IMR-90 (cell line): ENCODE measurements at regions not wholly inside any gene's neighbourhood (a gene's known extent, or its start where the extent isn't known, plus 50 kb on each side); places are given as distances from the start of the nearest gene placed in this dataset.

Experiments
- ATAC-seq: fragments of 200-7000 bp; cut with Tn5 transposase; 2 replicates; pipeline ENCODE4 v1.9.1; 2020; ENCODE audit warnings: low read depth, mild to moderate bottlenecking, moderate library complexity
- BruUV-seq: library from RNA; stranded (reverse); fragments of 400-500 nt; replicated peaks from 2 replicates; lab custom pipeline; 2021; lab: Mats Ljungman, UMichigan
- CTCF ChIA-PET: fragments of 300-600 bp; formaldehyde crosslinking; extraction: SDS; loops from one replicate; lab custom pipeline; 2021; ENCODE audit warnings: antibody characterized with exemption; lab: Yijun Ruan, JAX
- POLR2A ChIA-PET: fragments of 300-600 bp; sonication (Branson Sonifier 250); formaldehyde crosslinking; loops from one replicate; lab custom pipeline; 2022; ENCODE audit warnings: antibody characterized with exemption; ENCODE audit not compliant: unreplicated experiment; lab: Charles Lee
- DNase-seq: peaks from one replicate; pipeline ENCODE4 v3.0.0; 2013
- H2AFZ ChIP-seq: replicated peaks from 2 replicates; pipeline ENCODE3; 2013; ENCODE audit warnings: low read length, mild to moderate bottlenecking; ENCODE audit not compliant: poor library complexity
- H2AK5ac ChIP-seq: 2 replicates; pipeline ENCODE4 v1.6.1; 2013; ENCODE audit warnings: low read depth, low read length, inconsistent platforms
- H2AK9ac ChIP-seq: replicated peaks from 2 replicates; pipeline ENCODE3; 2013; ENCODE audit warnings: mild to moderate bottlenecking, low read depth, low read length, moderate library complexity; ENCODE audit not compliant: poor library complexity
- H2BK120ac ChIP-seq: 2 replicates; pipeline ENCODE4 v1.6.1; 2013; ENCODE audit warnings: low read depth, low read length, inconsistent platforms
- H2BK15ac ChIP-seq: 3 replicates; pipeline ENCODE4 v1.6.1; 2013; ENCODE audit warnings: low read depth, low read length, inconsistent platforms
- H2BK20ac ChIP-seq: 2 replicates; pipeline ENCODE4 v1.6.1; 2013; ENCODE audit warnings: low read depth, mild to moderate bottlenecking, inconsistent platforms, low read length, moderate library complexity
- H2BK5ac ChIP-seq: 2 replicates; pipeline ENCODE4 v1.6.1; 2013; ENCODE audit warnings: mild to moderate bottlenecking, low read depth, low read length, inconsistent platforms; ENCODE audit not compliant: poor library complexity, severe bottlenecking
- H3K14ac ChIP-seq: replicated peaks from 2 replicates; pipeline ENCODE4 v1.6.1; 2013; ENCODE audit warnings: low read depth, low read length, inconsistent platforms
- H3K18ac ChIP-seq: 2 replicates; pipeline ENCODE4 v1.6.1; 2013; ENCODE audit warnings: low read depth, low read length, control low read depth
- H3K23ac ChIP-seq: 2 replicates; pipeline ENCODE4 v1.6.1; 2013; ENCODE audit warnings: low read depth, low read length, inconsistent platforms
- H3K27ac ChIP-seq: 2 replicates; pipeline ENCODE4 v1.5.1; 2013; ENCODE audit warnings: mild to moderate bottlenecking, control low read depth, low read length; ENCODE audit not compliant: insufficient read depth
- H3K27me3 ChIP-seq: 2 replicates; pipeline ENCODE4 v1.6.1; 2013; ENCODE audit warnings: low read length; ENCODE audit not compliant: control insufficient read depth, insufficient read depth
- H3K36me3 ChIP-seq: 2 replicates; pipeline ENCODE4 v1.6.1; 2013; ENCODE audit warnings: low read length, mixed read lengths; ENCODE audit not compliant: control insufficient read depth, insufficient read depth
- H3K4ac ChIP-seq: 2 replicates; pipeline ENCODE4 v1.6.1; 2013; ENCODE audit warnings: low read depth, low read length, inconsistent platforms
- H3K4me1 ChIP-seq: 2 replicates; pipeline ENCODE4 v1.6.1; 2013; ENCODE audit warnings: low read length, mixed read lengths; ENCODE audit not compliant: control insufficient read depth, insufficient read depth
- H3K4me2 ChIP-seq: 2 replicates; pipeline ENCODE4 v1.6.1; 2013; ENCODE audit warnings: low read depth, mild to moderate bottlenecking, control low read depth, low read length, moderate library complexity
- H3K4me3 ChIP-seq: 2 replicates; pipeline ENCODE4 v1.5.1; 2013; ENCODE audit warnings: low read depth, mild to moderate bottlenecking, control low read depth, low read length, moderate library complexity; ENCODE audit not compliant: insufficient read depth
- H3K56ac ChIP-seq: 2 replicates; pipeline ENCODE4 v1.6.1; 2013; ENCODE audit warnings: low read length, inconsistent platforms; ENCODE audit not compliant: insufficient read depth; ENCODE audit errors: extremely low read depth
- H3K79me1 ChIP-seq, 2 experiments: 2 replicates each; pipeline ENCODE4 v1.6.1; 2013; ENCODE audit warnings: low read length in 2 of 2, inconsistent platforms in 1 of 2, low read depth in 1 of 2
- H3K9ac ChIP-seq: 2 replicates; pipeline ENCODE4 v1.6.1; 2013; ENCODE audit warnings: low read depth, low read length, control low read depth
- H3K9me1 ChIP-seq: 2 replicates; pipeline ENCODE4 v1.6.1; 2013; ENCODE audit warnings: low read length, inconsistent platforms; ENCODE audit not compliant: insufficient read depth
- H3K9me3 ChIP-seq: 2 replicates; pipeline ENCODE4 v1.6.1; 2013; ENCODE audit warnings: low read length; ENCODE audit not compliant: control insufficient read depth, insufficient read depth
- H4K20me1 ChIP-seq: 2 replicates; pipeline ENCODE4 v1.6.1; 2013; ENCODE audit warnings: low read length, inconsistent platforms; ENCODE audit not compliant: insufficient read depth
- H4K5ac ChIP-seq: 2 replicates; pipeline ENCODE4 v1.6.1; 2013; ENCODE audit warnings: mild to moderate bottlenecking, low read depth, low read length, control low read depth
- H4K8ac ChIP-seq, 2 experiments: 2 replicates each; pipeline ENCODE4 v1.6.1; 2013; ENCODE audit warnings: low read depth in 2 of 2, low read length in 2 of 2, control low read depth in 1 of 2, inconsistent platforms in 1 of 2
- H4K91ac ChIP-seq: 2 replicates; pipeline ENCODE4 v1.6.1; 2013; ENCODE audit warnings: low read depth, low read length, inconsistent platforms; ENCODE audit not compliant: insufficient read depth
- BHLHE40 ChIP-seq: fragments of 150-350 bp; IDR thresholded peaks from 2 replicates; pipeline ENCODE4 v1.6.1; 2016; ENCODE audit warnings: mild to moderate bottlenecking, low read depth, low read length
- FOS ChIP-seq: fragments of 150-350 bp; IDR thresholded peaks from 2 replicates; pipeline ENCODE4 v1.6.1; 2016; ENCODE audit warnings: low read depth, low read length
- MAFK ChIP-seq: IDR thresholded peaks from 2 replicates; pipeline ENCODE4 v1.6.1; 2012; ENCODE audit warnings: low read depth, low read length, improper control_type of control experiment
- MAZ ChIP-seq: IDR thresholded peaks from 2 replicates; pipeline ENCODE4 v1.6.1; 2012; ENCODE audit warnings: low read depth, mild to moderate bottlenecking, low read length, improper control_type of control experiment, moderate library complexity, borderline replicate concordance
- POLR2A ChIP-seq: IDR thresholded peaks from 2 replicates; pipeline ENCODE4 v1.6.1; 2012; ENCODE audit warnings: mild to moderate bottlenecking, low read depth, low read length
- RCOR1 ChIP-seq: IDR thresholded peaks from 2 replicates; pipeline ENCODE4 v1.6.1; 2012; ENCODE audit warnings: mild to moderate bottlenecking, low read length, improper control_type of control experiment; ENCODE audit not compliant: insufficient replicate concordance
- RFX5 ChIP-seq: IDR thresholded peaks from 2 replicates; pipeline ENCODE4 v1.8.0; 2012; ENCODE audit warnings: low read depth, mild to moderate bottlenecking, low read length, moderate library complexity
- SMC3 ChIP-seq: fragments of 150-350 bp; IDR thresholded peaks from 2 replicates; pipeline ENCODE4 v1.6.1; 2016; ENCODE audit warnings: low read depth, mild to moderate bottlenecking, antibody characterized with exemption, low read length, moderate library complexity
- WGBS, 2 experiments: methylation state at CpG; one replicate each; pipeline versions ENCODE4 v1.1.5 to v1.1.7; 2013; ENCODE audit warnings: missing lambda C conversion rate in 2 of 2; ENCODE audit not compliant: insufficient read length in 1 of 2; ENCODE audit errors: extremely low coverage in 2 of 2; 5-methylcytosine and 5-hydroxymethylcytosine counted together
- dilution Hi-C: fragments of 300-500 bp; cut with HindIII; formaldehyde crosslinking; loops from one replicate; pipeline ENCODE4 v1.14.3; 2018; ENCODE audit warnings: low sequenced_read_pairs; ENCODE audit not compliant: unreplicated experiment
- in situ Hi-C: fragments of 300-500 bp; cut with MboI; formaldehyde crosslinking; loops from 3 replicates; pipeline ENCODE4 v1.14.3; 2019; ENCODE audit warnings: low sequenced_read_pairs, inconsistent platforms, mixed read lengths
- intact Hi-C: fragments of 100-400 bp; cut with micrococcal nuclease; formaldehyde crosslinking; loops from 2 replicates; pipeline ENCODE4 v1.10.0; 2022
- TF ChIP-seq, protein P1 (sequence below): fragments of 150-350 bp; IDR thresholded peaks from 2 replicates; pipeline ENCODE4 v1.6.1; 2017; ENCODE audit warnings: mild to moderate bottlenecking, antibody characterized with exemption, low read length, low read depth
- TF ChIP-seq, protein P2 (sequence below): conservative IDR thresholded peaks from 2 replicates; pipeline ENCODE4 v1.5.1; 2012; ENCODE audit warnings: mild to moderate bottlenecking, low read depth, low read length, improper control_type of control experiment

DNA sequence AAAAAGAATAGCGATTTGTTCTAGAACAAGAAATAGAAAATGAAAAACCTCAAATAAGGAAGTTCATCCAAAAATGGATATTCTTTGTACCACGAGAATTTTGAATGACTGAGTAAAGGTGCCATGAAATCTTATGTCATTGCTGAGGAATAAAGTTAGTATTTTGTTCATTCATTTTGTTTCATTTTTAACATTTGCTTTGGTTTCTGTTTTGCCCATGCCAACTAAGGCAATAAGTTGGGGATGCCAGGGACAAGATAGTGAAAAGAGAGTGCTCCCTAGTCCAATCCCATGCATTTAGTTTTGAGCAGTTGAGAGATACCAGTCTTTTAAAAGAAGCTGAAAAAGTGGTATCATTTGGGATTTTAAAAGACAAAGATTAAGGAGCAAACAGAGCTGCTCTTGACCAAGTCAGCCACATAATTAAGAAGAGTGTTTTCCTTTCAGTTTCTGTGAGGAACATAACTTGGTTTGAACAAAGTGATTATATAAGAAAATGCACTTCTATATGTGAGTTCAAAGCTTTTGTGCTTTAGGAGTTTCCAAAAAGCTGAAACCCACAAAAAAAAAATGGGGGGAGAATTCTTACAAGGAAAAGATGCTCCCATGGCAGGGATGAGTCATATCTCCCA is 201.4 kb downstream of the PLOD2 start:
- intact Hi-C loops (no loop called here), dilution Hi-C loops (no loop called here), in situ Hi-C loops (no loop called here)
- no peak overlapping the region for H4K5ac ChIP-seq
- H3K56ac ChIP-seq, result no peak overlapping the region
- no peak overlapping the region for H2BK5ac ChIP-seq
- no peak overlapping the region for H3K23ac ChIP-seq
- TF ChIP-seq, protein P1, sequence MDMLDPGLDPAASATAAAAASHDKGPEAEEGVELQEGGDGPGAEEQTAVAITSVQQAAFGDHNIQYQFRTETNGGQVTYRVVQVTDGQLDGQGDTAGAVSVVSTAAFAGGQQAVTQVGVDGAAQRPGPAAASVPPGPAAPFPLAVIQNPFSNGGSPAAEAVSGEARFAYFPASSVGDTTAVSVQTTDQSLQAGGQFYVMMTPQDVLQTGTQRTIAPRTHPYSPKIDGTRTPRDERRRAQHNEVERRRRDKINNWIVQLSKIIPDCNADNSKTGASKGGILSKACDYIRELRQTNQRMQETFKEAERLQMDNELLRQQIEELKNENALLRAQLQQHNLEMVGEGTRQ, result no peak
- TF ChIP-seq BHLHE40, result no peak
- no peak for TF ChIP-seq MAFK
- no peak for TF ChIP-seq FOS
- TF ChIP-seq, protein P2, sequence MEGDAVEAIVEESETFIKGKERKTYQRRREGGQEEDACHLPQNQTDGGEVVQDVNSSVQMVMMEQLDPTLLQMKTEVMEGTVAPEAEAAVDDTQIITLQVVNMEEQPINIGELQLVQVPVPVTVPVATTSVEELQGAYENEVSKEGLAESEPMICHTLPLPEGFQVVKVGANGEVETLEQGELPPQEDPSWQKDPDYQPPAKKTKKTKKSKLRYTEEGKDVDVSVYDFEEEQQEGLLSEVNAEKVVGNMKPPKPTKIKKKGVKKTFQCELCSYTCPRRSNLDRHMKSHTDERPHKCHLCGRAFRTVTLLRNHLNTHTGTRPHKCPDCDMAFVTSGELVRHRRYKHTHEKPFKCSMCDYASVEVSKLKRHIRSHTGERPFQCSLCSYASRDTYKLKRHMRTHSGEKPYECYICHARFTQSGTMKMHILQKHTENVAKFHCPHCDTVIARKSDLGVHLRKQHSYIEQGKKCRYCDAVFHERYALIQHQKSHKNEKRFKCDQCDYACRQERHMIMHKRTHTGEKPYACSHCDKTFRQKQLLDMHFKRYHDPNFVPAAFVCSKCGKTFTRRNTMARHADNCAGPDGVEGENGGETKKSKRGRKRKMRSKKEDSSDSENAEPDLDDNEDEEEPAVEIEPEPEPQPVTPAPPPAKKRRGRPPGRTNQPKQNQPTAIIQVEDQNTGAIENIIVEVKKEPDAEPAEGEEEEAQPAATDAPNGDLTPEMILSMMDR, result no peak
- no peak for TF ChIP-seq RCOR1
- TF ChIP-seq POLR2A, result no peak
- no peak for TF ChIP-seq SMC3
- TF ChIP-seq MAZ, result no peak
- TF ChIP-seq RFX5, result no peak
- no peak overlapping the region for H3K4ac ChIP-seq
- no TSS peak for BruUV-seq
- H3K18ac ChIP-seq, result no peak overlapping the region
- ChIA-PET POLR2A (no interaction called here), CTCF (no interaction called here)
- no peak overlapping the region for H2AK9ac ChIP-seq
- no peak overlapping the region for H3K27ac ChIP-seq
- DNase-seq (no peak), ATAC-seq (no peak)
- no peak overlapping the region for H2BK15ac ChIP-seq
- no peaks in the 10 kb centered on the region for H3K9me1 ChIP-seq
- no peaks in the 10 kb centered on the region for H3K27me3 ChIP-seq
- no peak overlapping the region for H3K9ac ChIP-seq
- no peak overlapping the region for H4K8ac ChIP-seq
- H4K91ac ChIP-seq, result no peak overlapping the region
- no peaks in the 10 kb centered on the region for H3K9me3 ChIP-seq
- no peak overlapping the region for H2AFZ ChIP-seq
- H4K20me1 ChIP-seq, result no peaks in the 10 kb centered on the region
- H2BK20ac ChIP-seq, result no peak overlapping the region
- H3K14ac ChIP-seq, result no peak overlapping the region
- WGBS, 2 experiments, result no CpG with 5 or more reads among the region's 2 CpGs
- H2AK5ac ChIP-seq, result no peak overlapping the region
- H3K79me1 ChIP-seq, result no peaks in the 10 kb centered on the region
- H3K36me3 ChIP-seq, result no peaks in the 10 kb centered on the region
- H3K4me3 ChIP-seq, result no peak overlapping the region
- H3K4me1 ChIP-seq, result no peaks in the 10 kb centered on the region
- H3K4me2 ChIP-seq, result no peak overlapping the region; the same call in 1 of the 2 replicates
- no peak overlapping the region for H2BK120ac ChIP-seq
